GM12878 (cell line): ENCODE measurements at regions not wholly inside any gene's neighbourhood (a gene's known extent, or its start where the extent isn't known, plus 50 kb on each side); places are given as distances from the start of the nearest gene placed in this dataset.

Source experiments
- ATAC-seq: fragments of 200-7000 bp; cut with Tn5 transposase; 3 replicates; pipeline ENCODE4 v1.9.1; 2020; ENCODE audit warnings: mild to moderate bottlenecking, moderate library complexity
- BruUV-seq: library from RNA; stranded (reverse); fragments of 400-500 nt; replicated peaks from 2 replicates; lab custom pipeline; 2021; lab: Mats Ljungman, UMichigan
- CTCF ChIA-PET: fragments of 300-600 bp; sonication (Branson Sonifier 250); formaldehyde crosslinking; extraction: SDS; loops from one replicate; lab custom pipeline; 2021; ENCODE audit warnings: inconsistent platforms; lab: Yijun Ruan, JAX
- POLR2A ChIA-PET: fragments of 350-600 bp; formaldehyde crosslinking; extraction: SDS; loops from one replicate; lab custom pipeline; 2021; ENCODE audit warnings: inconsistent platforms; lab: Charles Lee
- RAD21 ChIA-PET: fragments of 300-600 bp; sonication (Branson Sonifier 250); formaldehyde crosslinking; loops from one replicate; lab custom pipeline; 2023; ENCODE audit warnings: antibody characterized with exemption; ENCODE audit not compliant: unreplicated experiment; lab: Charles Lee
- SMC1A ChIA-PET: fragments of 300-600 bp; sonication (Branson Sonifier 250); formaldehyde crosslinking; loops from one replicate; lab custom pipeline; 2023; ENCODE audit not compliant: unreplicated experiment, uncharacterized antibody; lab: Charles Lee
- DNase-seq: peaks from one replicate; pipeline ENCODE4 v3.0.0-alpha.2; 2011; ENCODE audit warnings: low read depth, low spot score
- FAIRE-seq: peaks from 3 replicates; lab custom pipeline; 2011; peaks lifted over from hg19 to GRCh38; lab: Jason Lieb, UNC
- H2AFZ ChIP-seq: 2 replicates; pipeline ENCODE4 v1.6.0; 2011; ENCODE audit warnings: low read depth, low read length, control low read depth; ENCODE audit not compliant: control insufficient read depth
- H3K27ac ChIP-seq: 2 replicates; pipeline ENCODE4 v1.5.1; 2011; ENCODE audit warnings: control low read depth; ENCODE audit not compliant: control insufficient read depth, insufficient read depth
- H3K27me3 ChIP-seq, 2 experiments: replicated peaks in 1 of 2; 2 replicates each; pipeline versions ENCODE4 v1.6.0 to v1.6.1; 2011; ENCODE audit warnings: low read length in 1 of 2; ENCODE audit not compliant: control insufficient read depth in 2 of 2, insufficient read depth in 2 of 2
- H3K36me3 ChIP-seq, 2 experiments: 2 replicates each; pipeline ENCODE4 v1.5.1; 2011; ENCODE audit warnings: low read length in 1 of 2; ENCODE audit not compliant: control insufficient read depth in 2 of 2, insufficient read depth in 2 of 2
- H3K4me1 ChIP-seq: 2 replicates; pipeline ENCODE4 v1.6.1; 2011; ENCODE audit warnings: mild to moderate bottlenecking, low read length, moderate library complexity, mixed read lengths; ENCODE audit not compliant: control insufficient read depth, insufficient read depth
- H3K4me2 ChIP-seq: 2 replicates; pipeline ENCODE4 v1.6.0; 2011; ENCODE audit warnings: control low read depth; ENCODE audit not compliant: control insufficient read depth, insufficient read depth
- H3K4me3 ChIP-seq: fragments of 200-600 bp; sonication (generic); 2 replicates; pipeline ENCODE4 v1.5.1; 2016
- H3K79me2 ChIP-seq: 2 replicates; pipeline ENCODE4 v1.6.0; 2011; ENCODE audit warnings: low read length; ENCODE audit not compliant: control insufficient read depth, insufficient read depth
- H3K9ac ChIP-seq: 2 replicates; pipeline ENCODE4 v1.8.0; 2011; ENCODE audit warnings: low read length, control low read depth, mixed read lengths; ENCODE audit not compliant: control insufficient read depth, insufficient read depth
- H3K9me3 ChIP-seq: replicated peaks from 3 replicates; pipeline ENCODE4 v1.5.1; 2011; ENCODE audit warnings: mild to moderate bottlenecking, low read length; ENCODE audit not compliant: control insufficient read depth, insufficient read depth
- H4K20me1 ChIP-seq: 2 replicates; pipeline ENCODE4 v1.6.0; 2011; ENCODE audit not compliant: control insufficient read depth, insufficient read depth
- BMI1 ChIP-seq: fragments of 450-650 bp; IDR thresholded peaks from 2 replicates; pipeline ENCODE4 v1.6.1; 2016; ENCODE audit warnings: mild to moderate bottlenecking, moderate library complexity, borderline replicate concordance
- E2F4 ChIP-seq: IDR thresholded peaks from 2 replicates; pipeline ENCODE4 v1.6.1; 2012; ENCODE audit warnings: low read depth, low read length, improper control_type of control experiment
- HDGF ChIP-seq: fragments of 450-650 bp; IDR thresholded peaks from 2 replicates; pipeline ENCODE4 v1.6.1; 2016; ENCODE audit warnings: antibody characterized with exemption
- JUNB ChIP-seq: IDR thresholded peaks from 2 replicates; pipeline ENCODE4 v1.6.1; 2016; ENCODE audit warnings: antibody characterized with exemption, mild to moderate bottlenecking
- LARP7 ChIP-seq: fragments of 450-650 bp; IDR thresholded peaks from 2 replicates; pipeline ENCODE4 v1.6.1; 2017; ENCODE audit warnings: mild to moderate bottlenecking
- PAX5 ChIP-seq: IDR thresholded peaks from 2 replicates; pipeline ENCODE4 v1.6.1; 2011; ENCODE audit warnings: low read depth, low read length, borderline replicate concordance
- PAX8 ChIP-seq: fragments of 450-650 bp; IDR thresholded peaks from 2 replicates; pipeline ENCODE4 v1.6.1; 2017; ENCODE audit warnings: mild to moderate bottlenecking, moderate library complexity
- RAD21 ChIP-seq: IDR thresholded peaks from 2 replicates; pipeline ENCODE4 v1.6.1; 2011; ENCODE audit warnings: mild to moderate bottlenecking, low read depth, low read length, moderate library complexity; ENCODE audit not compliant: insufficient read depth
- RAD51 ChIP-seq: fragments of 450-650 bp; IDR thresholded peaks from 2 replicates; pipeline ENCODE4 v1.6.1; 2016; ENCODE audit warnings: moderate library complexity, mild to moderate bottlenecking, inconsistent platforms
- SMAD1 ChIP-seq: fragments of 450-650 bp; IDR thresholded peaks from 2 replicates; pipeline ENCODE4 v1.6.1; 2018; ENCODE audit warnings: mild to moderate bottlenecking, low read depth; ENCODE audit not compliant: partially characterized antibody
- SREBF1 ChIP-seq: IDR thresholded peaks from 2 replicates; pipeline ENCODE4 v1.6.1; 2012; ENCODE audit warnings: mild to moderate bottlenecking, low read length
- WGBS: methylation state at CpG from one replicate; pipeline ENCODE4 v1.1.6; 2016; ENCODE audit warnings: low lambda C conversion rate; ENCODE audit not compliant: insufficient replicate concordance, insufficient coverage; ENCODE audit errors: missing lambda C conversion rate; 5-methylcytosine and 5-hydroxymethylcytosine counted together
- in situ Hi-C: fragments of 300-500 bp; cut with MboI; formaldehyde crosslinking; loops from 9 replicates; pipeline ENCODE4 v1.14.3; 2018; ENCODE audit warnings: mixed read lengths
- intact Hi-C: fragments of 100-400 bp; cut with micrococcal nuclease; formaldehyde crosslinking; loops from one replicate; pipeline ENCODE4 v1.14.2; 2022; ENCODE audit not compliant: unreplicated experiment
- TF ChIP-seq, protein P1 (sequence below): IDR thresholded peaks from 2 replicates; pipeline ENCODE4 v1.6.1; 2012; ENCODE audit warnings: low read depth, low read length, improper control_type of control experiment

DNA sequence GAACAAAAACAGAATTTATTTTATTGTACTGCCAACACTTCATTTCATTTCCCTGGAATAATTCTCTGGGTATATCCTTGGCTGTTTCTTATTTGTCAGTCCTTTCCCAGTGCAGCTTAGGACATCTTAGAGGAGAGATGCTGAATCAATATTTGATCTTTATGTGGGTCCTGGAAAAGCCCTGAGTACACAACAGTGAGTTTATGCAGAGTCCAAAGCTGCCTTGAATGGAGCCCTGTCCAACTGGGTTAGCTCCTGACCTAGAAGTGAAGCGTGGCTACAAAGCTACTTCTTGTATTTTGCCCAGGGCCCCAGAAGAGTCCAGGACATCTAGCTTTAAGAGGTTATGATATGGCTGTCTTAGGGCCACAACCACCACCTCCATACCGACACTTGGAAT is 378.0 kb upstream of the FAT3 start:
- DNase-seq (no peak), ATAC-seq (no peak), FAIRE-seq (no peak)
- intact Hi-C loops (no loop called here), in situ Hi-C loops (no loop called here)
- BruUV-seq: no TSS peak
- Histone ChIP-seq H3K4me3 (no peak overlapping the region), H3K4me1 (no peaks in the 10 kb centered on the region), H4K20me1 (no peaks in the 10 kb centered on the region), H3K4me2 (no peak overlapping the region), H3K36me3 (no peaks in the 10 kb centered on the region), H3K27ac (no peak overlapping the region), H3K79me2 (no peaks in the 10 kb centered on the region), H3K9me3 (no peaks in the 10 kb centered on the region), H2AFZ (no peak overlapping the region), H3K9ac (no peak overlapping the region), H3K27me3 (no peaks in the 10 kb centered on the region)
- ChIA-PET POLR2A (no interaction called here), RAD21 (no interaction called here), SMC1A (no interaction called here), CTCF (no interaction called here)
- TF ChIP-seq SMAD1 (no peak), RAD21 (no peak), LARP7 (no peak), RAD51 (no peak), HDGF (no peak), SREBF1 (no peak), PAX8 (no peak), BMI1 (no peak), PAX5 (no peak), JUNB (no peak), E2F4 (no peak)
- TF ChIP-seq, protein P1, sequence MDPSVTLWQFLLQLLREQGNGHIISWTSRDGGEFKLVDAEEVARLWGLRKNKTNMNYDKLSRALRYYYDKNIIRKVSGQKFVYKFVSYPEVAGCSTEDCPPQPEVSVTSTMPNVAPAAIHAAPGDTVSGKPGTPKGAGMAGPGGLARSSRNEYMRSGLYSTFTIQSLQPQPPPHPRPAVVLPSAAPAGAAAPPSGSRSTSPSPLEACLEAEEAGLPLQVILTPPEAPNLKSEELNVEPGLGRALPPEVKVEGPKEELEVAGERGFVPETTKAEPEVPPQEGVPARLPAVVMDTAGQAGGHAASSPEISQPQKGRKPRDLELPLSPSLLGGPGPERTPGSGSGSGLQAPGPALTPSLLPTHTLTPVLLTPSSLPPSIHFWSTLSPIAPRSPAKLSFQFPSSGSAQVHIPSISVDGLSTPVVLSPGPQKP: no peak
- WGBS: 0% methylated on average over 2 of the region's 2 CpGs
